HPDE6-E6E7 (cell line): ENCODE measurements at regions not wholly inside any gene's neighbourhood (a gene's known extent, or its start where the extent isn't known, plus 50 kb on each side); places are given as distances from the start of the nearest gene placed in this dataset.

Source experiments
- DNase-seq: peaks from one replicate; pipeline ENCODE4 v3.0.0; 2011; ENCODE audit warnings: missing footprints; ENCODE audit errors: extremely low spot score

- DNase-seq, result no peak
Observed at GRCh38 chr15:88403351-88403791, 63.8 kb downstream of the MRPL46 start.

- DNase-seq, result no peak
Observed at GRCh38 chr15:88401996-88402656, 65.1 kb downstream of the MRPL46 start.

GRCh38 chr15:88401251-88401995 is 65.8 kb downstream of the MRPL46 start:
- DNase-seq, result no peak

GRCh38 chr15:88400591-88401250 is 66.5 kb downstream of the MRPL46 start:
- no peak for DNase-seq

- no peak for DNase-seq
Observed at GRCh38 chr15:88400084-88400483, 67.1 kb downstream of the MRPL46 start.

GRCh38 chr15:88399021-88399685 is 68.0 kb downstream of the MRPL46 start:
- DNase-seq, result no peak

GRCh38 chr15:88398011-88398410 is 69.2 kb downstream of the MRPL46 start:
- DNase-seq, result no peak

GRCh38 chr15:88397506-88397905 is 69.7 kb downstream of the MRPL46 start:
- DNase-seq, result no peak

GRCh38 chr15:88395872-88396781 is 71.1 kb downstream of the MRPL46 start:
- DNase-seq, result no peak

GRCh38 chr15:88395241-88395640 is 71.9 kb downstream of the MRPL46 start:
- no peak for DNase-seq

GRCh38 chr15:88394553-88395145 is 72.5 kb downstream of the MRPL46 start:
- no peak for DNase-seq

GRCh38 chr15:88393719-88394519 is 73.3 kb downstream of the MRPL46 start:
- no peak for DNase-seq

- no peak for DNase-seq
Observed at GRCh38 chr15:88391700-88392099, 75.5 kb downstream of the MRPL46 start.

GRCh38 chr15:88391006-88391405 is 76.2 kb downstream of the MRPL46 start:
- DNase-seq, result no peak

GRCh38 chr15:88390164-88390901 is 76.9 kb downstream of the MRPL46 start:
- no peak for DNase-seq

- no peak for DNase-seq
Observed at GRCh38 chr15:88389120-88389519, 78.1 kb downstream of the MRPL46 start.

GRCh38 chr15:88388686-88389085 is 78.5 kb downstream of the MRPL46 start:
- no peak for DNase-seq

- DNase-seq, result no peak
Observed at GRCh38 chr15:88385078-88385700, 82.0 kb downstream of the MRPL46 start.

- no peak for DNase-seq
Observed at GRCh38 chr15:88383354-88383753, 83.8 kb downstream of the MRPL46 start.
